ENCODE measurements at regions not wholly inside any gene's neighbourhood (a gene's known extent, or its start where the extent isn't known, plus 50 kb on each side); places are given as distances from the start of the nearest gene placed in this dataset.
A peak's percentile ranks its signal among the peaks of the same experiment; 100 is the strongest.

DNA sequence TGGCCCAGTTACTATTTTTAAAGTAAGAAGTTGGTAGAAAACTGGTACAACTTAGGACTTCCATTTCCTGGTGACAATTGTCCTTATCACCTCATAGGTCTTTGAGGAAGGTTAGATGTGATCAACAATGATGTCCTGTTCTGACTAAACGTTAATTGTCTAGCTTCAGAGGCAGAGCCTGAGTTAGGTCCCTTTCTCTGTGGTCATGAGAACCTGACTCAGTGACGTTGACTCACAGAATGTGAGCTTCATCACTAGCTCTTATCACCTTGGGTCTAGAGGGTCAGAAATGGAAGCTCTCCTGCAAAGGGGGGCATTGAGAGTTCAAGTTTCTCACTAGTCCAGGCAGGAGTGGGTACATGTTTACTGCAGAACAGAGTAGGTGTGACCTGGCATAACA is 60.6 kb upstream of the ATP8B1 start:
- Histone ChIP-seq H3K4me3 (no peak overlapping the region), H3K9me3 (no peaks in the 10 kb centered on the region), H3K4me1 (no peaks in the 10 kb centered on the region), H3K36me3 (no peaks in the 10 kb centered on the region), H3K27me3 (no peaks in the 10 kb centered on the region), H3K27ac (no peak overlapping the region)
- intact Hi-C loops (cut with DNase I) = no loop called here
- WGBS, 2 donors = 89% methylated on average over 2 of the region's 2 CpGs
- DNase-seq = no peak
- TF ChIP-seq POLR2A (IDR thresholded peaks at IDR 0.05) (no peak), POLR2AphosphoS5 (IDR thresholded peaks at IDR 0.05) (no peak), EP300 (IDR thresholded peaks at IDR 0.05) (no peak)
- TF ChIP-seq, protein P1, sequence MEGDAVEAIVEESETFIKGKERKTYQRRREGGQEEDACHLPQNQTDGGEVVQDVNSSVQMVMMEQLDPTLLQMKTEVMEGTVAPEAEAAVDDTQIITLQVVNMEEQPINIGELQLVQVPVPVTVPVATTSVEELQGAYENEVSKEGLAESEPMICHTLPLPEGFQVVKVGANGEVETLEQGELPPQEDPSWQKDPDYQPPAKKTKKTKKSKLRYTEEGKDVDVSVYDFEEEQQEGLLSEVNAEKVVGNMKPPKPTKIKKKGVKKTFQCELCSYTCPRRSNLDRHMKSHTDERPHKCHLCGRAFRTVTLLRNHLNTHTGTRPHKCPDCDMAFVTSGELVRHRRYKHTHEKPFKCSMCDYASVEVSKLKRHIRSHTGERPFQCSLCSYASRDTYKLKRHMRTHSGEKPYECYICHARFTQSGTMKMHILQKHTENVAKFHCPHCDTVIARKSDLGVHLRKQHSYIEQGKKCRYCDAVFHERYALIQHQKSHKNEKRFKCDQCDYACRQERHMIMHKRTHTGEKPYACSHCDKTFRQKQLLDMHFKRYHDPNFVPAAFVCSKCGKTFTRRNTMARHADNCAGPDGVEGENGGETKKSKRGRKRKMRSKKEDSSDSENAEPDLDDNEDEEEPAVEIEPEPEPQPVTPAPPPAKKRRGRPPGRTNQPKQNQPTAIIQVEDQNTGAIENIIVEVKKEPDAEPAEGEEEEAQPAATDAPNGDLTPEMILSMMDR (IDR thresholded peaks at IDR 0.05) = no peak

DNA sequence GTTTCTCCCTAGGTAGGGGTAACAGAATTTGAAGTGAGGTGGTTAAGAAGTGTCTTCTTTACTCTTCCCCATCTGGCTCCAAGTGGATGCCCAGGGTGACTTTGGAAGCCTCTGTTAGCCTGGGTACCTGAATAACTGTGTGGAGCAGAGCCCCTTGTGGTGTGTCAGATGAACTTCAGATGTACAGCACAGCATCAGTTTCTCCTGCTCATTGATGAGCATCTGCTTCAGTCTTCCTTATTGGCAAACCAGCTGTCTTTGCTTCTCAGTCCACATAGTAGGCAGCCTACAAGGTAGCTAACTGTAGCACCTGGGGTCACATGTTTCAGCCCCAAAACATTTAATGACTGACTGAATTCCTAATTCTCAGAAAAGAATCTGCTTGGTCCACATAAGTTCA is 56.2 kb upstream of the ATP8B1 start:
- Histone ChIP-seq H3K9me3 (no peaks in the 10 kb centered on the region), H3K4me3 (no peak overlapping the region), H3K27ac (no peak overlapping the region), H3K36me3 (no peaks in the 10 kb centered on the region), H3K27me3 (no peaks in the 10 kb centered on the region), H3K4me1 (no peaks in the 10 kb centered on the region)
- intact Hi-C loops (cut with DNase I) = no loop called here
- no peak for TF ChIP-seq POLR2A (IDR thresholded peaks at IDR 0.05)
- TF ChIP-seq, protein P1 (IDR thresholded peaks at IDR 0.05) = peak in 1 of 4 experiments; percentile 12
- DNase-seq = no peak

DNA sequence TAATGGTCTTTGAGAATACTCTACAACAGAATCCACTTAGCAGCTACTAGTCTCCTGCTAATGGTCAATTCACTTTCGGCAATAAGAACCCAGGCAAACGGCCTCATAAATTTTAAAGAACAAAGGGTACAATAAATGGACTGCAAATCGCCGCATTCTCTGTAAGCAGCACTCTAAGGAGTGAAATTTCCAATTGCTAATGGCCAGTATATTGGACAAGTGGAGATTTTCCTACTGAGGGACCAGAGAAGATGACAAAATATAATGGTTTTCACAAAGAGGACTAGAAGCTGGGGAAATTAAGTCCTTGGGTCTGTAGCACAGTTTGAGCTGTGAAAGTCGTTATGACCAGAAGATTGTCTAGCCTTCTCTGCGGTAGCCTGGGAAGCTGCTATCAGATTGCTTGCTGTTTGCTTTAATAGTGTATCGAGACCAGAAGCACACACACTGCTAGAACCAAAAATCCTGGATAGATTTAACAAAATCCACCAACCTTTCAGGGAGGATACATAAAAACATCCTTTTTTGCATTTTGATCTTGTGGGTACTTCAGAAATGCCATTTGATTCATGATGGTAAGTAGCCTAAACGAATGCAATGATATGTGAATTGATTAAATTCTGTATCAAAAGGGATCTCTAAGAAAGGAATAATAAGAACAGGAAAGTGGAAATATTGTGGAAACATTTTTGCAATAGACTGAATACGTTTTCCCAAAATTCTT is 53.6 kb upstream of the ATP8B1 start:
- intact Hi-C loops (cut with DNase I) = no loop called here
- no peaks in the 10 kb centered on the region for H3K4me1 ChIP-seq
- no peak overlapping the region for H3K27ac ChIP-seq
- no peaks in the 10 kb centered on the region for H3K36me3 ChIP-seq
- DNase-seq = no peak
- WGBS, 2 donors = 49 to 72% methylated on average over 9 of the region's 9 CpGs
- no peaks in the 10 kb centered on the region for H3K9me3 ChIP-seq
- no peaks in the 10 kb centered on the region for H3K27me3 ChIP-seq
- TF ChIP-seq, protein P1 (IDR thresholded peaks at IDR 0.05) = no peak
- TF ChIP-seq POLR2A (IDR thresholded peaks at IDR 0.05) (no peak), EP300 (IDR thresholded peaks at IDR 0.05) (no peak), POLR2AphosphoS5 (IDR thresholded peaks at IDR 0.05) (no peak)
- no peak overlapping the region for H3K4me3 ChIP-seq

DNA sequence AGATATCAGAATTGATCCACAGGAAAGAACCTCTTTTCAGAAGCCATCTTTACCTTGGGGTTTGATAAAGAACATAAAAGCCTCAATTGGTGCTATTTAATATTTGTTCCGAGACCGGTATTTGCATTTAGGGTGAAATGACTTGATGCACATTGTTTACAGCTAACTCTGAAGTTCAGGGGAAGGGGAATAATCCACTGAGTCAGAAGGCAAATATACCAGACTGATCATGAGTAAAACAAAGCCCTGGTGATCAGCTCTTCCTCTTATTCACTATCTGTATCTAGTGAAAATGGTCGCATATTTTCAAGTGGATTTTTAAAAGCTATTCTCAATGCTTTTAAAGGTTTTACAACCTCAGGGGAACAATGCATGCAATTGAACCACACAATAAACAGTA is 53.0 kb upstream of the ATP8B1 start:
- Histone ChIP-seq H3K4me1 (no peaks in the 10 kb centered on the region), H3K27ac (no peak overlapping the region), H3K4me3 (no peak overlapping the region), H3K9me3 (no peaks in the 10 kb centered on the region), H3K36me3 (no peaks in the 10 kb centered on the region), H3K27me3 (no peaks in the 10 kb centered on the region)
- WGBS, 2 donors = 55 to 75% methylated on average over 3 of the region's 3 CpGs
- TF ChIP-seq POLR2A (IDR thresholded peaks at IDR 0.05) (no peak), EP300 (IDR thresholded peaks at IDR 0.05) (no peak), POLR2AphosphoS5 (IDR thresholded peaks at IDR 0.05) (no peak)
- TF ChIP-seq, protein P1 (IDR thresholded peaks at IDR 0.05) = no peak
- intact Hi-C loops (cut with DNase I) = no loop called here
- no peak for DNase-seq

DNA sequence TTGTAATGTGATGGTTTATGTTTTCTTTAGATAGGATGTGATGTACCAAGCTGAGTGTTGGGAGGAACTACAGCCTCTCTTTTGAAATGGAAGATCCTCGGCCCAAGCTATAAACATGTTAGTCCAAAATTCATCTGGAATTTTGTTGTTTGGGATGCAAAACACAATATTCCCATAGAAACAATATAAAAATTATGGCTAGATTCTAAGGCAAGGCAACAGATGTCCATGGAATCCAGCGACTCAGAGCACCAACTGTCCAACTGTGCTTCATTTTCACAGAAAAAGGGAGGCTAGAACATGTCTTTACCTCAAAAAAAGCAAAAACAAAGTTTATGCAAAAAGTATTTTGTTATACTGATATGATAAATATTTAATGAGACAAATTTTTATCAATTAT is 52.4 kb upstream of the ATP8B1 start:
- Histone ChIP-seq H3K4me3 (no peak overlapping the region), H3K27ac (no peak overlapping the region), H3K9me3 (no peaks in the 10 kb centered on the region), H3K4me1 (no peaks in the 10 kb centered on the region), H3K27me3 (no peaks in the 10 kb centered on the region), H3K36me3 (no peaks in the 10 kb centered on the region)
- 73 to 76% methylated on average over 2 of the region's 2 CpGs for WGBS, 2 donors
- TF ChIP-seq POLR2A (IDR thresholded peaks at IDR 0.05) (no peak), POLR2AphosphoS5 (IDR thresholded peaks at IDR 0.05) (no peak), EP300 (IDR thresholded peaks at IDR 0.05) (no peak)
- TF ChIP-seq, protein P1 (IDR thresholded peaks at IDR 0.05) = no peak
- DNase-seq = no peak
- intact Hi-C loops (cut with DNase I) = no loop called here

Measured in sigmoid colon (tissue), 6 donors.